ENCODE measurements at regions not wholly inside any gene's neighbourhood (a gene's known extent, or its start where the extent isn't known, plus 50 kb on each side); places are given as distances from the start of the nearest gene placed in this dataset.
"Not testable (repeated sequence)": the region's sequence is repeated elsewhere in the genome, so short reads cannot be mapped to it uniquely, and the experiment has no call there.

DNA sequence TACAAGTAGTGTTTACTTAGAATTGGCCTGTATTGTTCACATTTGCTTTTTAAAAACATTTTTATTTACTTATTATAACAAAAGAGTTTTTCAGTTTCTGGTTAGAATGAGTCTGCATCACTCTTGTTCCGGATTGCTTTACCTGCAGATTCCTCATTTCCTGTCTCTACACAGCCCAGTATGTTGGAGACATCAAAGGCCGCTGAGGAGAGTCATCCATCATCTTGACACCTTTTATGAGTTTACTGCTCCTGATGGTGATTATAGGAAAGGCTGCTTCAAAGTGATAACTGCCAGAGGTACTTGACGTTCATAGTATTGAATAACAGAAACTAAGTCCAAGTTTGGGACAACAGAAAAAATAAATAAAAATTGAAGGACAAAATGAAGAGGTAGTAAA lies 490.5 kb upstream of the CA10 start:
- no peak overlapping the region for H3K4me3 ChIP-seq (ENCODE audit: low read length)
- TF ChIP-seq, protein P1, sequence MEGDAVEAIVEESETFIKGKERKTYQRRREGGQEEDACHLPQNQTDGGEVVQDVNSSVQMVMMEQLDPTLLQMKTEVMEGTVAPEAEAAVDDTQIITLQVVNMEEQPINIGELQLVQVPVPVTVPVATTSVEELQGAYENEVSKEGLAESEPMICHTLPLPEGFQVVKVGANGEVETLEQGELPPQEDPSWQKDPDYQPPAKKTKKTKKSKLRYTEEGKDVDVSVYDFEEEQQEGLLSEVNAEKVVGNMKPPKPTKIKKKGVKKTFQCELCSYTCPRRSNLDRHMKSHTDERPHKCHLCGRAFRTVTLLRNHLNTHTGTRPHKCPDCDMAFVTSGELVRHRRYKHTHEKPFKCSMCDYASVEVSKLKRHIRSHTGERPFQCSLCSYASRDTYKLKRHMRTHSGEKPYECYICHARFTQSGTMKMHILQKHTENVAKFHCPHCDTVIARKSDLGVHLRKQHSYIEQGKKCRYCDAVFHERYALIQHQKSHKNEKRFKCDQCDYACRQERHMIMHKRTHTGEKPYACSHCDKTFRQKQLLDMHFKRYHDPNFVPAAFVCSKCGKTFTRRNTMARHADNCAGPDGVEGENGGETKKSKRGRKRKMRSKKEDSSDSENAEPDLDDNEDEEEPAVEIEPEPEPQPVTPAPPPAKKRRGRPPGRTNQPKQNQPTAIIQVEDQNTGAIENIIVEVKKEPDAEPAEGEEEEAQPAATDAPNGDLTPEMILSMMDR (conservative IDR thresholded peaks at IDR 0.05; ENCODE audit: low read length), result no peak
- no peak for DNase-seq (ENCODE audit: low read depth)

DNA sequence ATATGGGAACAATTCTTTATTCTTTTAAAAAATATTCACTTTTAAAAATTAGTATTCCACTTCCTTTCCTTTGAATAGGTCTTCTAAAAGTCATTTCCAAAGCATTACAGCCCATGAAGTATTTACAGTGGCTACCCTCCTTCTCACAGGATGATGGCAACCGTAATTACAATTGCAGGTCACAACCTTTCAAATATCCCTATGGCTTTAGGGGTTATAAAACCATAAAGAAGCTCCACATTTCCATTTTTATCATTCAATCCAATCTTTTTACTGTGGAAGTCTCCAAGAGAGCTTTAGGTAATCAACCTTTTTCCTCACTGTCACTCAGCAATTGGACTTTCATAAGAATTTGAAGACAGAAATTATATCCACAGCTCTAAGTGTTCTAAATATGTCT lies 488.9 kb upstream of the CA10 start:
- no peak for DNase-seq (ENCODE audit: low read depth)
- TF ChIP-seq, protein P1 (conservative IDR thresholded peaks at IDR 0.05; ENCODE audit: low read length), result no peak
- H3K4me3 ChIP-seq (ENCODE audit: low read length), result no peak overlapping the region

DNA sequence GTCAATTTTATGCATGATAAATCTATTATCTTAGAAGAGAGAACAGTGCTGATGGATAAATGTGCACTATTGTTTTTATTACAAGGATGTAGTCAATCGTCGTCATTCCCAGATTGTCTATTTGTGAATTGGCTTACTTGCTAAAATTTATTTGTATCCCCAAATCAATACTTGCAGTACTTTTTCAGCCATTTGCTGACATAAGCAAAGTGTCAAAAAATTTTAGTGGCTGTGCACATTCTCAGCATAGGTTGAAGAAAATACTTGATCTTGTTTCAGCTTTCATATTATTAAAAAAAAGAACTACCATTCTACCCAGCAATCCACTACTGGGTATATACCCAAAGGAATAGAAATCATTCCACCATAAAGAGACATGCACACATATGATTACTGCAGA lies 477.9 kb upstream of the CA10 start:
- TF ChIP-seq, protein P1 (conservative IDR thresholded peaks at IDR 0.05; ENCODE audit: low read length), result no peak
- no peak overlapping the region for H3K4me3 ChIP-seq (ENCODE audit: low read length)
- DNase-seq (ENCODE audit: low read depth), result no peak

DNA sequence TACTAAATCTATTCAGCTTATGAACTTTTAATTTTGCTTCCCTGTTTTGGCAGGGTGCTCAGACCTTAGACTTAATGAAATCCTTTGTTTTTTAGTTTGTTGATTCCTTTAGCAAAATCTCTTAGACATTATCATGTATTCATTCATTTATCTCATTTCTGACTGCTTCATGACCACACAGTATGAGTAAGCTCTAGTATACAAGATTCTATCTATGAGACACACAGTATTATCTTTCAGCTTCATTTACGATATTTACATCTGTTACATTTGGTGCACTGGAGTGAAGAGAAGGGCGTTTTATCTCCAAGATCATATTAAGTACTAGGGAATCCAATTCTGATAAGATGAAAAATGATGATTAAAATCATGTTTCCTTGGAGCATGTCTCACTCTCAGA lies 448.1 kb upstream of the CA10 start:
- TF ChIP-seq, protein P1 (conservative IDR thresholded peaks at IDR 0.05; ENCODE audit: low read length), result no peak
- no peak overlapping the region for H3K4me3 ChIP-seq (ENCODE audit: low read length)
- no peak for DNase-seq (ENCODE audit: low read depth)

DNA sequence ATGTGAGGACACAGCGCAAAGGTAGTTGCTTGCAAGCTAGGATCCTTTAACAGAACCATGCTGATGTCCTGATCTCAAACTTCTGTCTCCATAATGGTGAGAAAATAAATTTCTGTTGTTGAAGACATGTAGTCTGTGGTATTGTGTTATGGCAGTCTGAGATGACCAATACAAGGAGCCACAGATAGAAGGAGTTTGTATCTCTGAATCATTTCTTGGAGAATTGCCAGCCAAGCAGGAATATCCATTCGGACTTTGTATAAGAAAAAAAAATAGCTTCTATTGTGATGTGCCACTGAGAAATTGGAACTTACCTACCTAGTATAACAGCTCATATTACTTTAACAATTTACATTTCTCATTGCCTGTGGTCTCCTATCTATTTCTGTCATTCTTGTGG lies 447.6 kb upstream of the CA10 start:
- no peak for DNase-seq (ENCODE audit: low read depth)
- TF ChIP-seq, protein P1 (conservative IDR thresholded peaks at IDR 0.05; ENCODE audit: low read length), result no peak
- no peak overlapping the region for H3K4me3 ChIP-seq (ENCODE audit: low read length)

DNA sequence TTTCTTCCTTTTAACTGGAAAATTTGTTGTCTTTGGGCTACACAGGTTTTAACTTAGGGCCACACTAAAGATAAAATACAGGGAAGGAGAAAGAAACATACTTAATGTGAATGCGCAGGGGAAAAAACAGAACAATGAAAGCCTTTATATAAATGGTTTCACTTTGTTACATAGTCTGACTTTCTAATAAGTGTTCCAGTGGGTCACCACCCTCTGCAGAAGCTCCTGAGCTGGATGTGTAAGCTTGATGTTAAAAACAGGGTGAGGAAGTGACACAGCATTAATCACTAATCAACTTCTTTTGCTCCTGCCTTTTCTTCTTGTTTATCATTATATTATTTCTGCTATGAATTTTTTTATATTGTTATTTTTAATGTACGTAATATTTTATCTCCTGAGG lies 445.6 kb upstream of the CA10 start:
- H3K4me3 ChIP-seq (ENCODE audit: low read length), result no peak overlapping the region
- TF ChIP-seq, protein P1 (conservative IDR thresholded peaks at IDR 0.05; ENCODE audit: low read length), result no peak
- no peak for DNase-seq (ENCODE audit: low read depth)

DNA sequence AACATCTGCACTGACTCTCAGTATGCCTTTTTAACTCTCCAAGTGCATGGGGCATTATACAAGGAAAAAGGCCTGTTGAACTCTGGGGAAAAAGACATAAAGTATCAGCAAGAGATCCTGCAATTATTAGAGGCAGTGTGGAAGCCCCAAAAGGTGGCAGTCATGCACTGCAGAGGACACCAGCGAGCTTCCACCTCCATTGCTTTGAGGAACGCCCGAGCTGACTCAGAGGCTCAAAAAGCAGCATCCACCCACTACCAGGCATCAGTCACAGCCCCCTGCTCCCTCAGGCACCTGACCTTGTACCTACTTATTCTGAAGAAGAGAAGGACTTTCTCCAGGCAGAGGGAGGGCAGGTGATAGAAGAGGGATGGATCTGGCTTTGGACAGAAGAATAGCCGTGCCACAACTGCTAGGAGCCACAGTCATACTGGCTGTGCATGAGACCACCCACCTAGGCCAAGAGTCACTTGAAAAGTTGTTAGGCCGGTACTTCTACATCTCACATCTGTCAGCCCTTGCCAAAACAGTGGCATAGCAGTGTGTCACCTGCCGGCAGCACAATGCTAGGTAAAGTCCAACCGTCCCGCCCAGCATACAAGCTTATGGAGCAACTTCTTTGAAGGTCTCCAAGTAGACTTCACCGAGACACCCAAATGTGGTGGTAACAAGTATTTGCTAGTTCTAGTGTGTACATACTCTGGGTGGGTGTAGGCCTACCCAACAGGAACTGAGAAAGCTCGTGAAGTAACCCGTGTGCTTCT lies 439.1 kb upstream of the CA10 start:
- not testable (repeated sequence) for H3K4me3 ChIP-seq (ENCODE audit: low read length); DNase-seq (ENCODE audit: low read depth)

Data from AG10803 (cell line).